ENCODE measurements at regions not wholly inside any gene's neighbourhood (a gene's known extent, or its start where the extent isn't known, plus 50 kb on each side); places are given as distances from the start of the nearest gene placed in this dataset.
"Not testable (repeated sequence)": the region's sequence is repeated elsewhere in the genome, so short reads cannot be mapped to it uniquely, and the experiment has no call there.

DNA sequence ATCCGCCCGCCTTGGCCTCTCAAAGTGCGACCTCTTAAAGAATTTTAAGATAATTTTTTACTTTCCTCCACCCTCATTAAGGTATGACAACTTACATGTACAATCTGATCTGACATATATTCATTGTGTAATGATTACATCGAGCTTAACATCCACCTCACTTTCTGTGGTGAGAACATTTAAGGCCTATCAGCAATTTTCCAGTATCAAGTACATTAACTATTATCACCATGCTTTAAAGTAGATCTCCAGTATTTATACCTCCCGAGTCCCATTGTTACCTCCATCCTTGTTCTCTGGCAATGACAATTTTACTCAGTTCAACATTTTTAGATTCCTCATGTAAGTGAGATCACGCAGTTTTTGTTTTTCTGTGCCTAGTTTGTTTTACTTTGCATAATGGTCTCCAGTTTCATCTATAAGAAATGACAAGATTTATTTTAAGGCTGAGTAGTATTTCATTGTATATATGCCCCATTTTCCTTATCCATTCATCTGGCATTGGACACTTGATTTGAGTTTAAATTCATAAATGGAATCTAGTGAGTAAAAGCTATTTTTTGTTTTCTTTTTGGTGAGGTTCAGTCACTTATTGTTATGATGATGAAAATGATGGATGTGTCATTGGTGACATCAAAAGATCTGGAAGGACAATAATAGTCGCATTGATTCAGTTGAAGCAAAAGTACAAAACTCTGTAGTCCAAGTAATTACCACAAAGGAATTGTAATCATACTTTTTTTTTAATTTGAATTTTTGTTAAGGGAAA is 87.0 kb downstream of the OR2B2 start:
- TF ChIP-seq, protein P1, sequence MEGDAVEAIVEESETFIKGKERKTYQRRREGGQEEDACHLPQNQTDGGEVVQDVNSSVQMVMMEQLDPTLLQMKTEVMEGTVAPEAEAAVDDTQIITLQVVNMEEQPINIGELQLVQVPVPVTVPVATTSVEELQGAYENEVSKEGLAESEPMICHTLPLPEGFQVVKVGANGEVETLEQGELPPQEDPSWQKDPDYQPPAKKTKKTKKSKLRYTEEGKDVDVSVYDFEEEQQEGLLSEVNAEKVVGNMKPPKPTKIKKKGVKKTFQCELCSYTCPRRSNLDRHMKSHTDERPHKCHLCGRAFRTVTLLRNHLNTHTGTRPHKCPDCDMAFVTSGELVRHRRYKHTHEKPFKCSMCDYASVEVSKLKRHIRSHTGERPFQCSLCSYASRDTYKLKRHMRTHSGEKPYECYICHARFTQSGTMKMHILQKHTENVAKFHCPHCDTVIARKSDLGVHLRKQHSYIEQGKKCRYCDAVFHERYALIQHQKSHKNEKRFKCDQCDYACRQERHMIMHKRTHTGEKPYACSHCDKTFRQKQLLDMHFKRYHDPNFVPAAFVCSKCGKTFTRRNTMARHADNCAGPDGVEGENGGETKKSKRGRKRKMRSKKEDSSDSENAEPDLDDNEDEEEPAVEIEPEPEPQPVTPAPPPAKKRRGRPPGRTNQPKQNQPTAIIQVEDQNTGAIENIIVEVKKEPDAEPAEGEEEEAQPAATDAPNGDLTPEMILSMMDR (IDR thresholded peaks at IDR 0.05; ENCODE audit: unreplicated experiment in 3 of 3) = no peak
- Mint-ChIP-seq H3K4me1 (peaks cover 23% of the 10 kb centered on the region), H3K9me3 (no peaks in the 10 kb centered on the region), H3K36me3 (ENCODE audit: low read depth) (peaks cover 27% of the 10 kb centered on the region), H3K27me3 (ENCODE audit: low read depth) (no peaks in the 10 kb centered on the region), H3K27ac (peak overlapping the region; percentile 95 to 100 (median 97)), H3K4me3 (peak overlapping the region; percentile 87 to 94 (median 93))

DNA sequence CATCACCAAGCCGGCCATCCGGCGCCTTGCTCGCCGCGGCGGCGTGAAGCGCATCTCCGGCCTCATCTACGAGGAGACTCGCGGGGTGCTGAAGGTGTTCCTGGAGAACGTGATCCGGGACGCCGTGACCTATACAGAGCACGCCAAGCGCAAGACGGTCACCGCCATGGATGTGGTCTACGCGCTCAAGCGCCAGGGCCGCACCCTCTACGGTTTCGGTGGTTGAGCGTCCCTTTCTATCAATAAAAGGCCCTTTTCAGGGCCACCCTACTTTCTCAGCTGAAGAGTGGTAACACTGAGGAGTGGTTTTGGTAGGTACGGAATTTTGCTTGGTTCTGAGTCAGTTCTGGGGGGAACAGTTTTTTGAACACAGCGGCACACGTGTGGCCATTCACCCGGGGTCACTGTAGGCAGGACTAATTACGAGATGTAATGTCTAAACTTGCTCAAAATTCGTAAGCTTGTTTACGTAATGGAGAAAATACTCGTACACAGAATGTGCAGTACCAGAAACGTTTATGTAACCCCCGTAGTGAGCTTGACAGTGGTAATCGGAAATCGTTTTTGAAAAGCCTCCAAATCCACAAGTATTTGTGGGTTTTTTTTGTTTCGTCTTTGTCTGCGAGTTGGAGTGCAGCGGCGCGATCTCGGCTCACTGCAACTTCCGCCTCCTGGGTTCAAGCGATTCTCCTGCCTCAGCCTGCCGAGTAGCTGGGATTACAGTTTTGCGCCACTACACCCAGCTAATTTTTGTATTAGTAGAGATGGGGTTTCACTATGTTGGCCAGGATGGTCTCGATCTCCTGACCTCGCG is 87.8 kb downstream of the OR2B2 start:
- H3K27me3 Mint-ChIP-seq (ENCODE audit: low read depth); H3K9me3 Mint-ChIP-seq: not testable (repeated sequence)
- Mint-ChIP-seq H3K27ac (peak overlapping the region; percentile 95 to 100 (median 97)), H3K4me3 (peak overlapping the region; percentile 87 to 94 (median 93)), H3K36me3 (ENCODE audit: low read depth) (peaks cover 24% of the 10 kb centered on the region), H3K4me1 (peaks cover 17% of the 10 kb centered on the region)

DNA sequence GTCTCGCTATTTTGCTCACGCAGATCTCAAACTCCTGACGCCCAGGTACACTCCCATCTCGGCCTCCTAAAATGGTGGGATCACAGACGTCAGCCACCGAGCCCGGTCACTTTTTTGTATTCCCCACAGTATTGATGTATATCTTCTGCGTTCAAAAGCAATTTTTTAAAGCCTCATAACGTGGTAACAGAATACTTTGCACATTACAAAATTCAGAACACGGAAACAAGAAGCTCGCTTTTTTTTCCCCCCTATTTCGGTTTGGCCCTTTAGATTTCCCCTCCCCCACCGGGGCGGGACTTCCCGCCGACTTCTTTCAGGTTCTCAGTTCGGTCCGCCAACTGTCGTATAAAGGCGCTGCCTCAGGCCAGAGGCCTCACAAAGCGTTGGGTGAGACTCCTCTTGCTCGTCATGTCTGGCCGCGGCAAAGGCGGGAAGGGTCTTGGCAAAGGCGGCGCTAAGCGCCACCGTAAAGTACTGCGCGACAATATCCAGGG is 88.4 kb downstream of the OR2B2 start:
- H3K9me3 Mint-ChIP-seq; H3K27me3 Mint-ChIP-seq (ENCODE audit: low read depth): not testable (repeated sequence)
- peak overlapping the region; percentile 87 to 94 (median 93) for H3K4me3 Mint-ChIP-seq
- H3K36me3 Mint-ChIP-seq (ENCODE audit: low read depth) = peaks cover 17% of the 10 kb centered on the region
- H3K27ac Mint-ChIP-seq = peak overlapping the region; percentile 95 to 100 (median 97)
- H3K4me1 Mint-ChIP-seq = peaks cover 16% of the 10 kb centered on the region

DNA sequence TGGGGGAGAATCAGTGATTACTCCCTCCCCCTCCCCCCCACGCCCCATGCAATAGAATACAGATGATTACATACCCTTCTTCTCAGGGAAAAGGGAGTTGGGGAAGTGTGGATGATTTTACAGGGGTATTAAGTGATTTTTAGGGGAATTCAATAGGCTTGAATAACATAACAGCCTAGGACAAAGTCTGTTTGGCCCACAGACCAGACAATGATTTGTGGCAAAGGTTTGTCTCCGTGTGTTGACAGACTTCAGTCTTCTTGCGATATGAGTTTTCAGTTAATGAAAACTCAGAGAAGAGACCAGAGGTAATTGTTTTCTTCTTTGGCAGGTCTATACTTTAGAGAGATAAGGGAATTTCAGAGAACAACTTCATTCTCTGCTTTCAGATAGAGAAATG is 95.3 kb downstream of the OR2B2 start:
- peaks cover 11% of the 10 kb centered on the region for H3K4me1 Mint-ChIP-seq

DNA sequence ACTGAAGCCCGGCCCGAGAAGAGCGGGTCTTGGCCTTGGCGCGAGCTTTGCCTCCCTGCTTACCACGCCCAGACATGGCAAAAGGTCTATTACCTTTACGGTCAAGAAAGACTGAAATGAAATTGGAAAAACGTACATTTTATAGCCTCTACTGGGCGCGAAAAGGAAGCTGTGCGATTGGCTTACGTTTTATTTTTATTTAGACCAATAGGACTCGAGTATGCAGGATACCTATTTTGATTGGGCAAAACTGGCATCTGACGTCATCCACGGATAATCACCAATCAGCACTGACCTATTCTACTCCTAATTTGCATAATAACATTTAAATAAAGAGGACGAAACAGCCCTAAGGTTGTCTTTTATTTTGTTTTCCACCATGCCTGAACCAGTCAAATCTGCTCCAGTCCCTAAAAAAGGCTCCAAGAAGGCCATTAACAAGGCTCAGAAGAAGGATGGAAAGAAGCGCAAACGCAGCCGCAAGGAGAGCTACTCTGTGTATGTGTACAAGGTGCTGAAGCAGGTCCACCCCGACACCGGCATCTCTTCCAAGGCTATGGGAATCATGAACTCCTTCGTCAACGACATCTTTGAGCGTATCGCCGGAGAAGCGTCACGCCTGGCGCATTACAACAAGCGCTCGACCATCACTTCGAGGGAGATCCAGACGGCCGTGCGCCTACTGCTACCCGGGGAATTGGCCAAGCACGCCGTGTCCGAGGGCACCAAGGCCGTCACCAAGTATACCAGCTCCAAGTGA is 97.4 kb downstream of the OR2B2 start:
- TF ChIP-seq, protein P1 (IDR thresholded peaks at IDR 0.05; ENCODE audit: unreplicated experiment in 3 of 3) = no peak
- no peaks in the 10 kb centered on the region for H3K36me3 Mint-ChIP-seq (ENCODE audit: low read depth)
- no peaks in the 10 kb centered on the region for H3K27me3 Mint-ChIP-seq (ENCODE audit: low read depth)
- H3K27ac Mint-ChIP-seq = peak overlapping the region; percentile 91 to 98 (median 94)
- H3K4me3 Mint-ChIP-seq = peak overlapping the region; percentile 80 to 90 (median 87)
- H3K4me1 Mint-ChIP-seq = peaks cover 30% of the 10 kb centered on the region
- H3K9me3 Mint-ChIP-seq = no peaks in the 10 kb centered on the region

More for the DNA sequence above, 95.3 kb downstream of the OR2B2 start:
- Mint-ChIP-seq H3K4me3 (peak overlapping the region in 2 of 3 experiments; percentile 20 to 63), H3K27ac (peak overlapping the region; percentile 58 to 94 (median 72)), H3K27me3 (ENCODE audit: low read depth) (no peaks in the 10 kb centered on the region), H3K36me3 (ENCODE audit: low read depth) (no peaks in the 10 kb centered on the region), H3K9me3 (no peaks in the 10 kb centered on the region)
- TF ChIP-seq, protein P1 (IDR thresholded peaks at IDR 0.05; ENCODE audit: unreplicated experiment in 3 of 3) = no peak

DNA sequence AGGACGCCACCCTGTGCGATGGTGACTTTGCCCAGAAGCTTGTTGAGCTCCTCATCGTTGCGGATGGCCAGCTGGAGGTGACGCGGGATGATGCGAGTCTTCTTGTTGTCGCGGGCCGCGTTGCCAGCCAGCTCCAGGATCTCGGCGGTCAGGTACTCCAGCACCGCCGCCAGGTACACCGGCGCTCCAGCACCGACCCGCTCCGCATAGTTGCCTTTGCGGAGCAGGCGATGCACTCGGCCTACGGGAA is 97.9 kb downstream of the OR2B2 start:
- not testable (repeated sequence) for H3K9me3 Mint-ChIP-seq; H3K27me3 Mint-ChIP-seq (ENCODE audit: low read depth); H3K36me3 Mint-ChIP-seq (ENCODE audit: low read depth)
- H3K4me1 Mint-ChIP-seq = peaks cover 33% of the 10 kb centered on the region
- H3K27ac Mint-ChIP-seq = peak overlapping the region; percentile 91 to 98 (median 94)
- peak overlapping the region; percentile 80 to 90 (median 87) for H3K4me3 Mint-ChIP-seq
